WTC11 (cell line): ENCODE measurements at regions not wholly inside any gene's neighbourhood (a gene's known extent, or its start where the extent isn't known, plus 50 kb on each side); places are given as distances from the start of the nearest gene placed in this dataset.

Experiments used
- ESRRA ChIP-seq: sonication (generic); formaldehyde crosslinking; IDR thresholded peaks from 2 replicates; pipeline ENCODE4 v1.8.1; 2022; ENCODE audit warnings: mild to moderate bottlenecking, missing genetic modification reagents, borderline replicate concordance
- MAX ChIP-seq: sonication (generic); formaldehyde crosslinking; IDR thresholded peaks from 2 replicates; pipeline ENCODE4 v1.8.0; 2022; ENCODE audit warnings: mild to moderate bottlenecking, missing genetic modification reagents
- TEAD1 ChIP-seq: sonication (generic); formaldehyde crosslinking; IDR thresholded peaks from 2 replicates; pipeline ENCODE4 v1.8.0; 2022; ENCODE audit warnings: mild to moderate bottlenecking, missing genetic modification reagents

- TF ChIP-seq MAX (CRISPR knock-in tag) (no peak), TEAD1 (no peak), ESRRA (no peak)
Observed at GRCh38 chr16:64778777-64779176, 343.1 kb downstream of the CDH11 start.
